ENCODE measurements at regions not wholly inside any gene's neighbourhood (a gene's known extent, or its start where the extent isn't known, plus 50 kb on each side); places are given as distances from the start of the nearest gene placed in this dataset.

- DNase-seq (ENCODE audit: low read depth in 3 of 3) = no peak
These were observed 89.0 kb downstream of the UNCX start for GRCh38 chr7:1321411-1322239.

- DNase-seq (ENCODE audit: low read depth in 3 of 3) = no peak
These were observed 89.8 kb downstream of the UNCX start for GRCh38 chr7:1322240-1323110.

- no peak for DNase-seq (ENCODE audit: low read depth in 3 of 3)
These were observed 90.7 kb downstream of the UNCX start for GRCh38 chr7:1323178-1324027.

- DNase-seq (ENCODE audit: low read depth in 3 of 3) = no peak
These were observed 91.6 kb downstream of the UNCX start for GRCh38 chr7:1324028-1324900.

GRCh38 chr7:1325246-1325645, 92.6 kb downstream of the UNCX start:
- no peak for DNase-seq (ENCODE audit: low read depth in 3 of 3)

- no peak for DNase-seq (ENCODE audit: low read depth in 3 of 3)
These were observed 93.2 kb downstream of the UNCX start for GRCh38 chr7:1325646-1326510.

GRCh38 chr7:1326511-1326785, 93.8 kb downstream of the UNCX start:
- DNase-seq (ENCODE audit: low read depth in 3 of 3) = no peak

GRCh38 chr7:1329261-1329660, 96.6 kb downstream of the UNCX start:
- no peak for DNase-seq (ENCODE audit: low read depth in 3 of 3)

- DNase-seq (ENCODE audit: low read depth in 3 of 3) = no peak
These were observed 97.5 kb downstream of the UNCX start for GRCh38 chr7:1329966-1330800.

GRCh38 chr7:1330801-1331425, 98.2 kb downstream of the UNCX start:
- no peak for DNase-seq (ENCODE audit: low read depth in 3 of 3)

- no peak for DNase-seq (ENCODE audit: low read depth in 3 of 3)
These were observed 99.1 kb downstream of the UNCX start for GRCh38 chr7:1331561-1332467.

- no peak for DNase-seq (ENCODE audit: low read depth in 3 of 3)
These were observed 103.8 kb downstream of the UNCX start for GRCh38 chr7:1336509-1336908.

GRCh38 chr7:1339611-1340010, 106.9 kb downstream of the UNCX start:
- DNase-seq (ENCODE audit: low read depth in 3 of 3) = no peak

- no peak for DNase-seq (ENCODE audit: low read depth in 3 of 3)
These were observed 107.4 kb downstream of the UNCX start for GRCh38 chr7:1340031-1340430.

- no peak for DNase-seq (ENCODE audit: low read depth in 3 of 3)
These were observed 108.0 kb downstream of the UNCX start for GRCh38 chr7:1340461-1341360.

GRCh38 chr7:1341361-1342089, 108.9 kb downstream of the UNCX start:
- DNase-seq (ENCODE audit: low read depth in 3 of 3) = no peak
